ENCODE measurements at regions not wholly inside any gene's neighbourhood (a gene's known extent, or its start where the extent isn't known, plus 50 kb on each side); places are given as distances from the start of the nearest gene placed in this dataset.

- no peak for TF ChIP-seq CTCF (IDR thresholded peaks at IDR 0.05; ENCODE audit: low read depth, low read length)
- DNase-seq (ENCODE audit: low read depth in 2 of 2), result peak; percentile 95 to 96
- no peak overlapping the region for H3K4me3 ChIP-seq (replicated peaks in 1 of 2; ENCODE audit: low read depth in 2 of 2, low read length in 2 of 2)
Observed at GRCh38 chr6:6851059-6851948, 256.5 kb upstream of the RREB1 start.

GRCh38 chr6:6851949-6852261, 255.9 kb upstream of the RREB1 start:
- H3K4me3 ChIP-seq (replicated peaks in 1 of 2; ENCODE audit: low read depth in 2 of 2, low read length in 2 of 2), result no peak overlapping the region
- TF ChIP-seq CTCF (IDR thresholded peaks at IDR 0.05; ENCODE audit: low read depth, low read length), result no peak
- no peak for DNase-seq (ENCODE audit: low read depth in 2 of 2)

GRCh38 chr6:6856538-6857523, 250.9 kb upstream of the RREB1 start:
- peak overlapping the region in 1 of 2 donors; percentile 4 for H3K4me3 ChIP-seq (replicated peaks in 1 of 2; ENCODE audit: low read depth in 2 of 2, low read length in 2 of 2)
- peak; percentile 55 to 59 for DNase-seq (ENCODE audit: low read depth in 2 of 2)
- TF ChIP-seq CTCF (IDR thresholded peaks at IDR 0.05; ENCODE audit: low read depth, low read length), result no peak

- no peak overlapping the region for H3K4me3 ChIP-seq (replicated peaks in 1 of 2; ENCODE audit: low read depth in 2 of 2, low read length in 2 of 2)
- DNase-seq (ENCODE audit: low read depth in 2 of 2), result no peak
- TF ChIP-seq CTCF (IDR thresholded peaks at IDR 0.05; ENCODE audit: low read depth, low read length), result no peak
Observed at GRCh38 chr6:6857528-6857927, 250.2 kb upstream of the RREB1 start.

- TF ChIP-seq CTCF (IDR thresholded peaks at IDR 0.05; ENCODE audit: low read depth, low read length), result no peak
- no peak for DNase-seq (ENCODE audit: low read depth in 2 of 2)
- H3K4me3 ChIP-seq (replicated peaks in 1 of 2; ENCODE audit: low read depth in 2 of 2, low read length in 2 of 2), result no peak overlapping the region
Observed at GRCh38 chr6:6858533-6858982, 249.2 kb upstream of the RREB1 start.

GRCh38 chr6:6859105-6859504, 248.7 kb upstream of the RREB1 start:
- no peak overlapping the region for H3K4me3 ChIP-seq (replicated peaks in 1 of 2; ENCODE audit: low read depth in 2 of 2, low read length in 2 of 2)
- DNase-seq (ENCODE audit: low read depth in 2 of 2), result no peak
- TF ChIP-seq CTCF (IDR thresholded peaks at IDR 0.05; ENCODE audit: low read depth, low read length), result no peak
